DMS53 treated with DMSO at 0.1 percent for 48 hours (cell line): ENCODE measurements at regions not wholly inside any gene's neighbourhood (a gene's known extent, or its start where the extent isn't known, plus 50 kb on each side); places are given as distances from the start of the nearest gene placed in this dataset.
"Not testable (repeated sequence)": the region's sequence is repeated elsewhere in the genome, so short reads cannot be mapped to it uniquely, and the experiment has no call there.

Experiments
- DNase-seq: peaks from one replicate; lab custom pipeline; 2025; ENCODE audit not compliant: unreplicated experiment; lab: John Stamatoyannopoulos, UW

GRCh38 chr18:21928925-21929324 lies 188.3 kb downstream of the MIB1 start:
- DNase-seq, result no peak

GRCh38 chr18:21930177-21930576 lies 189.6 kb downstream of the MIB1 start:
- DNase-seq, result no peak

- DNase-seq, result no peak
These were observed 193.6 kb downstream of the MIB1 start for GRCh38 chr18:21933931-21934765.

DNA sequence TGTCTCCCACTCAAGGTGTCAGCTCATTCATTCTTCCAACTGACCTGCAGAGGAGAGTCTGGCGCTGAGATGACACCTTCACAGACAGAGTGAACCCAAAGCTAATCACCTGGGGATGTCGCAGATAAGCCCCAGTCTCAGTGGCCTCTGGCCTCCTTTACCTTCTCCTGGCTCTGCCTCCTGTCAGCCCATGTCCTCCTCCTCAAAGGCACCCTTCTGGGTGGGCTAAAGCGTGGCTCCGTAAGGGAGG lies 194.1 kb downstream of the MIB1 start:
- no peak for DNase-seq

- DNase-seq, result no peak
These were observed 202.9 kb downstream of the MIB1 start for GRCh38 chr18:21943456-21943855.

GRCh38 chr18:21949326-21950015 lies 208.9 kb downstream of the MIB1 start:
- no peak for DNase-seq

DNA sequence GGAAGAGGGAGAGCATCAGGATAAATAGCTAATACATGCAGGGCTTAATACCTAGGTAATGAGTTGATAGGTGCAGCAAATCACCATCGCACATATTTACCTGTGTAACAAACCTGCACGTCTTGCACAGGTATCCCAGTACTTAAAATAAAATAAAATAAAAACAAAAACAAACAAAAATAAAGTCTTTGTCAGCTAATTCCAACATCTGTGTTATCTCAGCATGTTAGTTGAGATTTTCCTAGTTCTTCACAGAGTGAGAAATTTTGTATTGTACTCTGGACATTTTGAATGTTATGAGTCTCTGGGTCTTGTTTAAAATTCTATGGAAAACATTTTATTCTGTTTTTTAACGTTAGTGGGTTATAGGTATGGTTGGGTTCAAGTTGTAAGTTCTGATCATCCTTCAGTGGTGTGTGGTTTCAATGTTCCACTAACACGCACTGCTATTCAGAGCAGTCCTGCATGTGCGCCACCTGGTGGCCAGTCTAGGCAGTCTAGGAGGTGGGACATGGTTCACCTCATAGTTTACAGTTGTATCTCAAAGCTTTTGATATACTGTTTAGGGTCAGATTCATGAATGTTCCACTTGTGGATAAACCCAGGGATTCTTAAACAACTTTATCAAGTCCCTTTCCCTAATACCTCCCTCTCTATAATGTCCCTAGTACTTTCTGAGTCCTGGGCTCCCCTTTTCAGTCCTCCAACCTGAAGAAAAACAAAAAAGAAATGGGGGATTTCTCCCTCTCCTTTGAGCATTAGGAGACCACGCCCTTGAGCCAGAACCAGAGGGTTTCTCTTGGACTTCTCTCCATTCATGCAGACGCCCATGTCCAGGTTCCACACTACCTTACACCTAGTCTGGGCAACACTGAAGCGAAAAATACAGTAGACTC lies 213.4 kb upstream of the GATA6 start:
- peak; percentile 15 for DNase-seq

DNA sequence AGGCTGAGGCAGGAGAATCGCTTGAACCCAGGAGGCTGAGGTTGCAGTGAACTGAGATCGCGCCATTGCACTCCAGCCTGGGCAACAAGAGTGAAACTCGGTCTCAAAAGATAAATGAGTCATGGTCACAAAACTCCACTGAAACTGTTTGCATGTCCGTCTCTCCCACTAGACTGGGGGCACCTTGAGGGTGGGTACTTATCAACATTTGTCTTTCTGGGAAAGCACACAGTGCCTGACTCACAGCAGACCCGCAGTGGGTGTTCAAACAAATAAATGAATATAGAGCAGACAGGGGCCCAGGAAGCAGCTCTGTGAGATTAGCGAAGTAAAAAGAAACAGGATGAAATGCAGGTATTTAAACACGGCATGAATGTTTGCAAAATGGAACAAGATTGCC lies 211.1 kb upstream of the GATA6 start:
- no peak for DNase-seq

- DNase-seq, result no peak
These were observed 210.5 kb upstream of the GATA6 start for GRCh38 chr18:21958707-21959450.

- DNase-seq, result no peak
These were observed 209.2 kb upstream of the GATA6 start for GRCh38 chr18:21960189-21960588.

DNA sequence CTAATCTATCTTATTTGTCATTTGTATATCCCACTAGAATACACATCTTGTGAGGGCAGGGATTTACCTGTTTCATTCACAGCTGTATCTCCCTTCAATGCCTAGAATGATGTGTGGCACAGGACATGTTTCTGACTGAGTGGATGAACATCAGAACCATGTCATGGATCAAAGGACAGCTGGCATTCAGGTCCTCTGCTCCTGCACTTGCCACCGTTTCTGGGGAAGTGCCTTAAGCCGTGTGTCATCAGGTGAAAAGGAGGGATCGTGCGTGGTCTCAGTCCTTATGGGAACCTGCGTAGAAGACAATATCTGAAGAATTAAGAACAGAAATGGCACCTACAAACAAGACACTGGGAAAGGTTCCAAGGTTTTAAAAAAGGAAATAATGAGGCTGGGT lies 206.1 kb upstream of the GATA6 start:
- DNase-seq, result no peak

- no peak for DNase-seq
These were observed 201.1 kb upstream of the GATA6 start for GRCh38 chr18:21968338-21968737.

GRCh38 chr18:21972281-21972680 lies 197.1 kb upstream of the GATA6 start:
- DNase-seq, result no peak

GRCh38 chr18:21975954-21976353 lies 193.4 kb upstream of the GATA6 start:
- not testable (repeated sequence) for DNase-seq

DNA sequence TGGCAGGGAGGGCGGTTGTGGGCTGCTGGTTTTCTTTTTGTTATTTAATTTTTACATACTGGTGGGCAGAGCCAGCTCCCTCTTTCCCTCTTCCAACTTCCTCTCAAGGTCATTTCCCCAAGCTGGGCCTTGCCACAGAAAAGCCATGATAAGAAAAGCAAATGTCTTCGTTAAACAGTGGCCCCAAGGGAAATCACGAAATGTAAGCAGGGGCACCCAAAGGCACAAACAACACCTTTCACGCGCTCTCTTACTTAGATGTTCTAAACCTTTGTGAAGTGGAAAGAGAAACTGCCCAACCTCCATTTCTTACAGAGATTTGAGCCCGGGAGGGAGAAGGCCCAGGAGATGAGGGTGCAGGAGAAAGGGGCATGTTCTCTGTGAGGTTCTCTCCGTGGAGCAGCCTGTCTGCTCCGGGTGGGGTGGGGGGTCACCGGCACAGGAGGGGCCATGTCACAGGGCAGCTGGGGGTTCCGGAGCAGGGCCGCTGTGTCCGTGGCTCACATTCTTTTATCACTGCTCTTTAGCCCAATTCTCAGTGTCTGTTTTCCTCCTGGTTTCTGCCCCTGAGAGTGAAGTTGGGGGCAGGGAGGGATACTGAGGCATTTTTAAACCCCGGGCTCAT lies 190.7 kb upstream of the GATA6 start:
- no peak for DNase-seq

- no peak for DNase-seq
These were observed 190.2 kb upstream of the GATA6 start for GRCh38 chr18:21979171-21979560.

GRCh38 chr18:21979759-21980158 lies 189.6 kb upstream of the GATA6 start:
- DNase-seq, result no peak

GRCh38 chr18:21980744-21981143 lies 188.6 kb upstream of the GATA6 start:
- DNase-seq, result no peak

DNA sequence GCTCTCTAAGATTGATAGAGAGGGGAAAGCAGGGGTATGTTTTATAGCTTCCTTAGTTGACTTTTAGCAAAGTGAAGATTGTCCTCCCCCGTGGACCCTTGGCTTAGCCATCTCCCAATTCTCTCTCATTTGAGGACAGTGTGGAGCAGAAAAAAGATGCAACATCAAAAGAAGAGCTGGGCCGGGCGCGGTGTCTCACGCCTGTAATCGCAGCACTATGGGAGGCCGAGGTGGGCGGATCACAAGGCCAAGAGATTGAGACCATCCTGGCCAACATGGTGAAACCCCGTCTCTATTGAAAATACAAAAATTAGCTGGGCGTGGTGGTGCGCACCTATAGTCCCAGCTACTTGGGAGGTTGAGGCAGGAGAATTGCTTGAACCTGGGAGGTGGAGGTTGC lies 187.9 kb upstream of the GATA6 start:
- not testable (repeated sequence) for DNase-seq

DNA sequence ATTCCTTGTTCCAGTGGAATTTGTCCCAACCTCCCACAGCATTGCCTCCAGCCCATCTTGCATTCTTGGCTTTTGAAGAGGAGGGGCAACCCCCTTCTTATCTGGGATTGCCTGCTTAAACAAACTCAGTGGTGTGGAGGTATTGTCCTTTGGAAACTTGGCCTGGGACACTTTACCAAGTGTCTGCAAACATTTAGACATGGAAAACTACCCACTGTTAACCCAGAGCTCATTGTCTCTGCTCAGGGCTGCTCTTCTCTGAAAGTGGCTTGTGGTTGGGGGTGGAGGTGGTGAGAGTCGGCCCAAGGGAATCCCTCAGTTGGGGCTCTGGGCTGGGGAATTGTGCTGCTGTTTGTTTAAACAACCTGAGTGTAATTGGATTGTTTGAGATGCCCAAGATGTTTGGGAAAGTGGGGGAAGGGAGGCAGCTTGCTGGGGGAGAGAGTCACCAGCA lies 178.3 kb upstream of the GATA6 start:
- DNase-seq, result no peak

GRCh38 chr18:21991886-21992285 lies 177.5 kb upstream of the GATA6 start:
- DNase-seq, result no peak
